ENCODE measurements at regions not wholly inside any gene's neighbourhood (a gene's known extent, or its start where the extent isn't known, plus 50 kb on each side); places are given as distances from the start of the nearest gene placed in this dataset.

GRCh38 chr5:40360685-40361084 is 319.0 kb upstream of the PTGER4 start:
- 81 to 92% methylated on average over 2 of the region's 2 CpGs for WGBS, 2 donors
- H3K4me3 ChIP-seq (ENCODE audit: low read depth, poor library complexity, severe bottlenecking): no peak overlapping the region
- DNase-seq (ENCODE audit: low spot score in 2 of 2): no peak
- no peak for TF ChIP-seq POLR2A (IDR thresholded peaks at IDR 0.05)
- intact Hi-C loops (cut with DNase I; ENCODE audit: low total_unique reads): no loop called here

- TF ChIP-seq POLR2A (IDR thresholded peaks at IDR 0.05) (no peak), CTCF (IDR thresholded peaks at IDR 0.05) (no peak)
- 71 to 82% methylated on average over 2 of the region's 2 CpGs for WGBS, 2 donors
- H3K4me3 ChIP-seq (ENCODE audit: low read depth, poor library complexity, severe bottlenecking): no peak overlapping the region
- DNase-seq (ENCODE audit: low spot score in 2 of 2): no peak
- intact Hi-C loops (cut with DNase I; ENCODE audit: low total_unique reads): no loop called here
Measured at GRCh38 chr5:40359832-40360231, 319.9 kb upstream of the PTGER4 start.

GRCh38 chr5:40359093-40359492 is 320.6 kb upstream of the PTGER4 start:
- no peak for DNase-seq (ENCODE audit: low spot score in 2 of 2)
- no peak for TF ChIP-seq POLR2A (IDR thresholded peaks at IDR 0.05)
- intact Hi-C loops (cut with DNase I; ENCODE audit: low total_unique reads): no loop called here
- H3K4me3 ChIP-seq (ENCODE audit: low read depth, poor library complexity, severe bottlenecking): no peak overlapping the region
- 90 to 91% methylated on average over 1 of the region's 1 CpG for WGBS, 2 donors

- intact Hi-C loops (cut with DNase I; ENCODE audit: low total_unique reads): no loop called here
- TF ChIP-seq POLR2A (IDR thresholded peaks at IDR 0.05): no peak
- TF ChIP-seq CTCF (IDR thresholded peaks at IDR 0.05): no peak
- H3K4me3 ChIP-seq (ENCODE audit: low read depth, poor library complexity, severe bottlenecking): no peak overlapping the region
- WGBS, 2 donors: 55 to 75% methylated on average over 1 of the region's 1 CpG
- DNase-seq (ENCODE audit: low spot score in 2 of 2): no peak
Measured at GRCh38 chr5:40356248-40356647, 323.5 kb upstream of the PTGER4 start.

- DNase-seq (ENCODE audit: low spot score in 2 of 2): no peak
- intact Hi-C loops (cut with DNase I; ENCODE audit: low total_unique reads): no loop called here
- no peak overlapping the region for H3K4me3 ChIP-seq (ENCODE audit: low read depth, poor library complexity, severe bottlenecking)
- 56 to 61% methylated on average over 4 of the region's 4 CpGs for WGBS, 2 donors
- no peak for TF ChIP-seq CTCF (IDR thresholded peaks at IDR 0.05)
- no peak for TF ChIP-seq POLR2A (IDR thresholded peaks at IDR 0.05)
Measured at GRCh38 chr5:40355846-40356245, 323.9 kb upstream of the PTGER4 start.

- DNase-seq (ENCODE audit: low spot score in 2 of 2): no peak
- no peak for TF ChIP-seq POLR2A (IDR thresholded peaks at IDR 0.05)
- TF ChIP-seq CTCF (IDR thresholded peaks at IDR 0.05): no peak
- intact Hi-C loops (cut with DNase I; ENCODE audit: low total_unique reads): no loop called here
- WGBS, 2 donors: 54 to 65% methylated on average over 6 of the region's 6 CpGs
- no peak overlapping the region for H3K4me3 ChIP-seq (ENCODE audit: low read depth, poor library complexity, severe bottlenecking)
Measured at GRCh38 chr5:40355181-40355580, 324.5 kb upstream of the PTGER4 start.

GRCh38 chr5:40354171-40354570 is 325.5 kb upstream of the PTGER4 start:
- DNase-seq (ENCODE audit: low spot score in 2 of 2): no peak
- TF ChIP-seq CTCF (IDR thresholded peaks at IDR 0.05) (no peak), POLR2A (IDR thresholded peaks at IDR 0.05) (no peak)
- 67 to 93% methylated on average over 3 to 5 of the region's 5 CpGs for WGBS, 2 donors
- H3K4me3 ChIP-seq (ENCODE audit: low read depth, poor library complexity, severe bottlenecking): no peak overlapping the region
- intact Hi-C loops (cut with DNase I; ENCODE audit: low total_unique reads): no loop called here
